GM19467 (cell line): ENCODE measurements at regions not wholly inside any gene's neighbourhood (a gene's known extent, or its start where the extent isn't known, plus 50 kb on each side); places are given as distances from the start of the nearest gene placed in this dataset.

ENCODE experiments used
- ATAC-seq: cut with Tn5 transposase; IDR thresholded peaks from one replicate; pipeline ENCODE4 v1.9.1; 2021; ENCODE audit warnings: mild to moderate bottlenecking, moderate library complexity; ENCODE audit not compliant: unreplicated experiment

DNA sequence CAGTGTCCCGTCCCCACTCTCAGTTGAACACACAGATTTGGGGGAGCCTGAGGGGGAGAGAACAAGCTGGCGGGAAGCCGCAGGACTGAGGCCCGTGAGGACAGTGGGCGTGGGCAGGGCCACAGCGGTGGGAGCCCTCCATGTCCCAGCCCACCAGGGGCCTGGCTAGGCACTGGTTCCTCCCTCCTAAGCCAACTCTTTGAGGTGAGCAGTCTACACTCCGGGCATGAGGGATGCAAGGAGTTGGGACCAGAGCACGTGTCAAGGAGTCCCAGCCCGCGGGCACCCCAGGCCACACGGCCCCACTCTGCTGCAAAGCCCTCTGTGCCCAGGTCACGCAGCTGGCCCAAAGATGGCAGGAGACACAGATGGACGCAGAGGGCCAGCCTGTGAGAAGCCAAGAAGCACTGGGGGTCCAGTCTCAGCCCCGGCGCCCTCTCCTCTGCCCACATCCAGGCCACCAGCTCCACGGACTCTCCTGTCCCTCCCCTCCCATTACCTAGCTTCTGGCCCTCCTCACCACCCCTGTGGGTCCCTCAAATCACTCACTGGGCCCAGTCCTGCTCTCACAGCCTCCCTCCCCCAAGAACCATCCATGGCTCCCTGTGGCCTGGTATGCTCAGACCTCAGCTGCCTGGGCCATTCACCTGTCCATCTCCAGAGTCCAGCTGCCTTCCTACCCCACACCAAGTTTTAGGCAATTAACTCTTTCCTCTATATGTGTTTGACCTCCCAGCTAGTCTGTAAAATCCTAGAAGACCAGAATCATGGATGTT, 206.5 kb downstream of the RBFOX3 start:
- ATAC-seq: no peak

- ATAC-seq: no peak
These were observed 208.9 kb downstream of the RBFOX3 start for GRCh38 chr17:79401704-79402674.

DNA sequence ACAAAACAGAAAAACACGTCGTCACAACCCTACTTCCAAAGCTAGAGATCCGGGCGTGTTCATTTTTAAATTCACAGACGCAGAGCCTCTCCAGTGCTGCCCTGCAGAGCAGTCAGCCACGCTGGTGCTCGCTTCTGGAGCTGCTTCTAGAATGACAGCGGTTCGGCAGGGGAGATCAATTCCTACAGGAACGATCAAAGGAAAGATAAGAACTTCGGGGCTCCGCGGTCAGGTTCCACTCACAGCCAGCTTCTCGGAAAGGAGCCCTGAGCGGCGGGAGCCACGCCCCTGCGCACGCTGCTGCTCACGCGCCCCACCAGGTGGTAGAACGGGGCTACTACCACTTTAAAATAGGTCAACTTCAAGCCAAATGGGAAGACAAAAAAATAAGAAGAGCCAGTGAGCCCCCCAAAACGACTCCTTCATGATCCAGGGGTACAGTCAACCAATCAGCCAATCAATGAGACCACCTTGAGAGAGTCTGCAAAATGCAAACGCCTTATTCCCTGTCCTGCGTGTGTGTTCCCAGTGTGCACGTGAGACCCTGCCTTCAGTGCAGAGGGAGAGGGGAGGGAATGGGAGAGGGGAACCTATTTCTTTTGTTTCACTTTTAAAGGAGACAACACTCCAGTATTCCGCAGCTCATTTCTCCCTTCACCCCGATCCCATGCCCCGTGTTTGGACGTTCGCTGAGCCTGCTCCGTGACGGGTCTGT, 209.7 kb downstream of the RBFOX3 start:
- no peak for ATAC-seq

DNA sequence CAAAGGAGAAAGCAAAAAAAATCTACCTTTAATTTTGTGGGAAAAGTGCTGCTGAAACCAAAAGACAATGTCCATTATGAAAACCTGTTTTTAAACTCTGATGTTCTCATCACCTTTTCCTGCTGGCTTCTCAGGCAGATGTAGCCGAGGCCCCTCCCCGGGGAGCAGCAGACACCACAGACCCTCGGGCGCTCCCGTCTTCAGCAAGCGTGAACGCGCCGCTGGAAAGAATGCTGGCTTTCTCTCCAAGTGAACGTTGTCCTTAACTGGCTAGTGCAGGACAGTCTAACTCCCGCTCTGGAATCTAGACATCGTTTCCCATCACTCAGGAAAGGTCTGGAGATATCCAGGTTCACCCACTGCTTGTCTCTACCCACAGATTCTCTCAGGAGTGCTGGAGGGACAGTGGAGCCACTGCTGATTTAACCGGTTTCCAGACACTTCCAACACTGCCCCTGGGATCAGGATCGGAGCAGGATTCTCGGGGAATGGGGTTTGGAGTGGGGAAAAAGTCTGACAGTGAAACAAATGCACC, 211.2 kb downstream of the RBFOX3 start:
- no peak for ATAC-seq

DNA sequence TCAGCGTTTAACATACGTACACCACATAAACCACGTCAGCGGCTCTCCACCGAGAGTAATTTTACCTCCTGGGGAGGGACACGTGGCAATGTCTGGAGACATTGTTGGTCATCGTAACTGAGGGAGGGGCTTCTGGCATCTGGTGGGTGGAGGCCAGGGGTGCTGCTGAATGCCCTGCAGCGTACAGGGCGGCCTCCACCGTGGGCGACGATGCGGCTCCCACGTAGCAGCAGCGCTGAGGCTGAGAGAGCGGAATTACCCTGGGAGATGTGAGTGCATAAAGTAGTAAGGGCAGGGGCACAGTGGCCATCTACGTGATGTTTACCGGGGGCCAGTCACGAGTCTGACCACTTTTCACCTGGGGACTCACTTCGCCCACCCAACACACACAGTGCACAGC, 212.4 kb downstream of the RBFOX3 start:
- ATAC-seq: no peak

GRCh38 chr17:79396696-79397095, 214.2 kb downstream of the RBFOX3 start:
- no peak for ATAC-seq

GRCh38 chr17:79395545-79395944, 215.3 kb downstream of the RBFOX3 start:
- no peak for ATAC-seq

DNA sequence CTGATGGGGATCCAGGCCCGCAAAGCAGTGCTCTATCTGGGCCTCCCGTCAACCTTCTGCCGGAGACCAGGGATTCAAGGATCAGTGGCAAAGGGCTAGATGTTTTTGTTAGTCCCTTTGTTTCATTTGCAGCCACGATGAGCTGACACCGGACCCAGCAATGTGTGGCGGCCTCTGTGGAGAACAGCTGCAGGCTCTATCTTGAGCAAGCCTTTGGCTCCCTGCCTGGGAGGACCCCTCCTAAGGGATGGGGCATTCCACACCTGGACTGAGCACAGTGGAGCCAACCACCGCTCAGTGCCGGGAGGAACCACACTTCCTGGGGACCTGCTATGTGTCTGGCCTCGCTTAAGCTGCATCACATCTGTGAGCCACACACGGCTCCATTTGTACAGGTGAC, 215.8 kb downstream of the RBFOX3 start:
- ATAC-seq: no peak

DNA sequence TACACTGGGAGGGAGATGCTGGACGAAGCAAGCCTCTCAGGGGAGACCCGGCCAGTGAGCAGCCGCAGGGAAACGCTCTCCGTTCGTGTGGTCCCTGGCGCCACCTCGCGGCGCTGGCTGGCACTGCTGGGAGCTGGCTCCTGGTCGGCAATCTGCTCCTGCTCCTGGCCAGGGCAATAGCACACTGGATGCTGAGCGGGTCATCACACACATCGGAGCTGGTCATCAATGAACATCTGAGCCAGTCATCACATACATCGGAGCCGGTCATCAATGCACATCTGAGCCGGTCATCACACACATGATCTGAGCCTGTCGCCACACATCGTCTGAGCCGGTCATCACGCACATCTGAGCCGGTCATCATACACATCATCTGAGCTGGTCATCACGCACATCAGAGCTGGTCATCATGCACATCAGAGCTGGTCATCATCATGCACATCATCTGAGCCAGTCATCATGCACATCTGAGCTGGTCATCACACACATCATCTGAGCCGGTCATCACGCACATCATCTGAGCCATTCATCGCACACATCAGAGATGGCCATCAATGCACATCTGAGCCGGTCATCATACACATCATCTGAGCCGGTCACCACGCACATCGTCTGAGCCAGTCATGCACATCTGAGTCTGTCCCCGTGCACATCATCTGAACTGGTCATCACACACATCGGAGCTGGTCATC, 217.3 kb downstream of the RBFOX3 start:
- ATAC-seq: no peak

DNA sequence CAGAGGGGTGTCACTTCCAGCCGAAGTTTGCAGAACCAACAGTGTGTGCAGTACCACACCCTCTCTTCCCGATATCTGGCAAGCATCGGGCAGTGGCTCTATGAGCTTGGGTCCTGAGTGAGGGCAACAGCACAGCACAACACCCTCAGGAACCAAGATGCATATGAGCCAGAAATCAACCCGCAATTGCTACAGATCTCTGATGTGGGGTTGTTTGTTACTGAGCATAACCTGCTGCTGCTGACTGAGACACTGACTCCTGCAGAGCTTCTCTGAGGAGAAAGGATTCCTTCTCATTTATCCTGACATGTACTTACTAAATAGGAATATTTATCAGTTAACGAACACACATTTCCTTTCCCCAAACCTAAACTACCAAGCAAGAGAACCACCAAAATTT, 218.3 kb downstream of the RBFOX3 start:
- no peak for ATAC-seq

DNA sequence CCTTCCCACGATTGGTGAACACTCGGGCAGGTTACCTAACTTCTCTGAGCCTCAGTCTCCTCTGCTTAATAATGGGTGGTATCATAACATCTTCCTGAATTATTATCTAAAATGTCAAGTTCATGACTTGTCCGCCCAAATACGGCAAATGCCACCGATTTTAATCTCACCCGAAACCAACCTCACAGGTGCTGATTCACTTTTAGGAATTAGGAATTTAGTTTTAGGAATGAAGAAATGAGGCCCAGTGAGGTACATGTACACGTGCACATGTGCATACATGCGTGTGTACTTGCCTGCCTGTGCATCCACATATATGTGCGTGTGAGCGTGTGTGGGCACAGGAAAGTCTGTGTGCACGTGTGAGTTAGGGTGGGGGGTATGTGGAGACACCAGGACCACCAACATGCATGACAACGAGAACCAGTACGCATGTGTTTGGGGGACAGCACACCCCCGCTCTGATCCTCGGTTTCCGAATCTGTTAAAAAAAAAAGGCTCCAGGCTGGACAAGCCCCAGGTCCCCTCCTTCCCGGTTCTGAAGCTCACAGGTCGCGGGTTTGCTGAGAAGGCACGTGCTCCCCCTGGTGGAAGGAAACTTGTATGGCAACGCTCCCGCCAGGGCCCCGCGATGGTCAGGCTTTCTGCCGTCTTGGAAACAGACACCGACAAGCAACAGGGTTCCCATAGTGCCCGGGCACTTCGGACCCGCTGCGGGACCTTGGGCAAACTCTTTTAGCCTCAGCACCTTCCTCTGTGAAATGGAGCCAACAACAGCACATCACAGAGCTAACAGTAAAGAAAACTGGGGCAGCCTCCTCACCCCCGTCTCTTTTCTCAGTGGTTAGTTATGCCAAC, 219.2 kb downstream of the RBFOX3 start:
- no peak for ATAC-seq

- no peak for ATAC-seq
These were observed 221.0 kb downstream of the RBFOX3 start for GRCh38 chr17:79389896-79390295.

DNA sequence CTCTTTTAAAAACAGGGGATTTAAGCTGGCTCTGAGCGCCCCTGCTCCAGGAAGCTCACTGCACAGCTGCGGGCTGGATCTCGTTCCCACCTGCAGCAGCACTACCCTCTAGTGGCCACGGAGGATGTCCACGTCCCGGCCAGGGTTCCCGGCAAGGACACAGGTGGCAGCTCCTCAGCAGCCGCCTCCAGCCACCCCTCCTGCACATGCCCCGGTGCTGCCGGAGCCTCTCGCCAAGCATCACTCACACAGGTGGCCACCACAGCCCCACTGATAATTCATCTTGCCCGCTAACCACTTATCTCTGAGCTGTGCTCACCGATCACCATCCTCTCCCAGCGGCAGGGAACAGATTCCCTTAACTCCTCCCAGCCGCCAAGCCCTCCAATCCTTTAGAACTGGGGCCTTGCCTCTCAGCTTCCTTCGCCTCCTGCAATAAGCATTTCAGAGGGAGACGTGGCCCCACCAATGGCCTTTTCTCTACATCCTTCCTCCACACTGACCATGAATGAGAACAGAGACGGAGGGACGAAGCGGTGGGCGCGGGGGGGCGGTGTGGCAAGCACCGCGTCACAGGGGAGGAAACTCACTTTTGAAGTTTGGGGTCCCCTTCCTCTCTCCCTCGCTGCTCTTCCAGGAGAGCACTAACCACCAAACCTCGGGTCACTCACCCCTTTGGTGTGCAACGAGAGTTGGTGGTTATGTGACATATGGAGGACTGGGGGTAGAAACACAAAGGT, 222.1 kb downstream of the RBFOX3 start:
- ATAC-seq: no peak

DNA sequence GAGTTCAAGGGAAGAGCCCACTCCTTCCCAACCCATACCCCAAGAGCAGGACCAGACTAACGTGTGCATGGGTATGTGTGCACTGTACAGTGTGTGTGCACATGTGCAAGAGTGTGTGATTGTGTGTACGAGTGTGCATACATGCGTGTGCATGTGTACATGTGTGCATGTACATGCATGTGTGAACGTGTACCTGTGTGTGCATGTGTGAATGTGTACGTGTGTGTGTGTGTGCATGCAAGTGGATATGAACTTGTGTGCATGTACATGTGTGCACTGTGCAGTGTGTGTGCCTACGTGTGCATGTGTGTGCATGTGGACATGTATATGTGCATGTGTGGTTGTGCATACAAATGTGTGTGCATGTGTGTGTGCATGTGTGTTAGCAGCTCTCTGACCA, 223.1 kb downstream of the RBFOX3 start:
- ATAC-seq: no peak

- ATAC-seq: no peak
These were observed 224.8 kb downstream of the RBFOX3 start for GRCh38 chr17:79385962-79386563.

DNA sequence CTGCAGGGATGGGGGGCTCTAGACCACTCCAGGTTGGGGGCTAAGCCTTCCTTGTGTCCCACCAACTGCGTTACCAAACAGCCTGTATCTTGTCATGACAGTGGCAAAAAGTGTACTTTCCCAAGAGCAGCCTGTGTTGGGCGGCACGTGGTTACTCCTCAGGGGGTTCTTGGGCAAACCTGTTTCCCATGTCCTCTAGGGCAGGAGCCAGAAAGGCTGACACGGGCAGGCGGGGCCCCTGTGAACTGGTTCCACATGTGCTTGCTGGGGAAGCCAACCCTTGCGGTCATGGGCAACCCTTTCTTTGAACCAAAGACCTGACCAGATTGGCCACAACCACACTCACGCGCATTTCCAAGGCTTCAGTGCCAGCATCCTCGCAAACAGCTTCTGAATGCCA, 228.5 kb downstream of the RBFOX3 start:
- no peak for ATAC-seq

- ATAC-seq: no peak
These were observed 231.0 kb downstream of the RBFOX3 start for GRCh38 chr17:79379700-79380445.
